Pancreas (tissue), 10 donors: ENCODE measurements at regions not wholly inside any gene's neighbourhood (a gene's known extent, or its start where the extent isn't known, plus 50 kb on each side); places are given as distances from the start of the nearest gene placed in this dataset.

Source experiments
- ATAC-seq, 4 donors: fragments of 200-7000 bp; cut with Tn5 transposase; one replicate each; pipeline versions ENCODE4 v1.8.0 to v1.9.1; 2020; ENCODE audit warnings: mild to moderate bottlenecking in 4 of 4, moderate library complexity in 4 of 4
- DNase-seq, 6 donors: peaks; one replicate each; pipeline ENCODE4 v3.0.0-alpha.2; 2020
- FAIRE-seq: peaks from 2 replicates; lab custom pipeline; 2012; peaks lifted over from hg19 to GRCh38; lab: Jason Lieb, UNC
- H3K27ac ChIP-seq, 4 donors: fragments of 200-600 bp; sonication (generic); 1 replicate in 3 of 4; 2 replicates in 1 of 4; pipeline versions ENCODE4 v1.5.0 to v1.8.0; 2020
- H3K27me3 ChIP-seq, 4 donors: fragments of 200-600 bp; one replicate each; pipeline ENCODE4 v1.8.0; 2021
- H3K36me3 ChIP-seq, 3 donors: fragments of 200-600 bp; sonication (generic) in 1 of 3; one replicate each; pipeline versions ENCODE4 v1.5.0 to v1.8.0; 2020 to 2021
- H3K4me1 ChIP-seq, 3 donors: fragments of 200-600 bp; one replicate each; pipeline ENCODE4 v1.8.0; 2021
- H3K4me3 ChIP-seq, 4 donors: fragments of 200-600 bp; sonication (generic) in 2 of 4; one replicate each; pipeline versions ENCODE4 v1.5.0 to v1.8.0; 2020 to 2021
- H3K9me3 ChIP-seq, 4 donors: fragments of 200-600 bp; one replicate each; pipeline ENCODE4 v1.8.0; 2021
- CTCF ChIP-seq, 4 donors: fragments of 200-600 bp; sonication (generic) in 3 of 4; IDR thresholded peaks; one replicate each; pipeline versions ENCODE4 v1.5.0 to v1.8.0; 2021; ENCODE audit warnings: antibody characterized with exemption in 4 of 4
- WGBS, 2 donors: extraction: QIAGEN DNeasy Blood & Tissue Kit; methylation state at CpG; one replicate each; pipeline ENCODE4 v1.1.7; 2013; 5-methylcytosine and 5-hydroxymethylcytosine counted together
- intact Hi-C, 3 donors: fragments of 100-400 bp; cut with DNase I; formaldehyde crosslinking; loops; one replicate each; pipeline versions ENCODE4 v1.11.1 to v1.14.2; 2022
- donor health status: healthy with polysubstance abuse.
- donor health status: DM: no; HTN: no; CAD: no; lungs with moderate emphysema.
- donor health status: DM: no; HTN: no; CAD: no.
- donor health status: control.
- donor health status: control.
- donor health status: Bipolar disorder and iron deficiency.
- donor health status: DM: yes; HTN: yes; CAD: no.
- donor health status: DM: no; HTN: no; CAD: no.
- donor health status: DM: no; HTN: no; CAD: no.
- donor health status: DM: yes; HTN: yes; CAD: no.

GRCh38 chr2:188725746-188726360 is 248.3 kb upstream of the COL3A1 start:
- no peak for FAIRE-seq
- WGBS, 2 donors = 60 to 79% methylated on average over 3 of the region's 3 CpGs
- no peak overlapping the region for H3K4me3 ChIP-seq
- no peak overlapping the region for H3K27ac ChIP-seq
- H3K27me3 ChIP-seq = no peaks in the 10 kb centered on the region
- no peak for TF ChIP-seq CTCF (IDR thresholded peaks at IDR 0.05)
- ATAC-seq = no peak
- no peaks in the 10 kb centered on the region for H3K9me3 ChIP-seq
- H3K4me1 ChIP-seq = no peaks in the 10 kb centered on the region
- intact Hi-C loops = no loop called here
- DNase-seq = no peak
- no peaks in the 10 kb centered on the region for H3K36me3 ChIP-seq

- TF ChIP-seq CTCF (IDR thresholded peaks at IDR 0.05) = no peak
- Histone ChIP-seq H3K27me3 (no peaks in the 10 kb centered on the region), H3K9me3 (no peaks in the 10 kb centered on the region), H3K4me3 (no peak overlapping the region), H3K36me3 (no peaks in the 10 kb centered on the region), H3K4me1 (no peaks in the 10 kb centered on the region), H3K27ac (no peak overlapping the region)
- 61 to 76% methylated on average over 3 of the region's 3 CpGs for WGBS, 2 donors
- no peak for DNase-seq
- intact Hi-C loops = no loop called here
- ATAC-seq = no peak
- no peak for FAIRE-seq
These were observed 247.4 kb upstream of the COL3A1 start for GRCh38 chr2:188726626-188727247.

DNA sequence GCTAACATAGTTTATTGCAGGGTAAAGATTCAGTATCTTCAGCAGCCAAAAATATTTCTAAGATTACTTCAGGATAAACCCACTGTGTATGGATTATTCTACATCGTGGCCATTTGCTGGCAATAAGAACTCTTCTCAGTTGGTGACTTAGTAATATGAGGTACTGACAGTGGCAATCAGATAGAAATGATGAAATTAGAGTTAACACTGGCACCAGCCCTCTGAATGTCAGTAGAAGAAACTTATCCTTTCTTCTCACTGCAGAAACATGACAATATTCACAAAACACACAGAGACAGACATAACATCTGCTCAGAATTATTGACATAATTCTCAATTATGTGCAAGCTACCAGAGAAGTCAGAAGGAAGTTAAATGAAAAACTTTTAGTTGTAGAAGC is 246.3 kb upstream of the COL3A1 start:
- intact Hi-C loops = no loop called here
- Histone ChIP-seq H3K4me1 (no peaks in the 10 kb centered on the region), H3K27me3 (no peaks in the 10 kb centered on the region), H3K27ac (no peak overlapping the region), H3K9me3 (no peaks in the 10 kb centered on the region), H3K36me3 (no peaks in the 10 kb centered on the region), H3K4me3 (no peak overlapping the region)
- 41 to 54% methylated on average over 1 of the region's 1 CpG for WGBS, 2 donors
- TF ChIP-seq CTCF (IDR thresholded peaks at IDR 0.05) = no peak
- ATAC-seq (no peak), DNase-seq (no peak), FAIRE-seq (no peak)

DNA sequence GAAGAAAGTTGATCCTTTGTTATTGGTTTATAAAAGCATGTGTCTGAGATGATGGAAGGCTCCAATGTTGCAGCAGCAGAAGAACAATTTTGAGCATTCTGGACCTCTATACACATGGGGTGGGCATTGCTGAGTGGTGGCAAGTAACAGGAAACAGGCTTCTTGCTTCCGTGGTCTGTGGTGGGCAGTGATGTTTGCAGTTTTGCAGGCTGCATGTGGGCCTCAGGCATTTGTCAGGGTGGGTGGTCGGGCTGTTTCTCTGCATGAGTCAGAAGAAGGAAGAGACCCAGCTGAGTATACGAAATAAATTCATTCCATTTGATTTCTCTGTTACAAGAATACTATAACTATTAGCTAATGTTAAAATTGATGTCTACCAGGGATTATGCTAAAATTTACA is 239.5 kb upstream of the COL3A1 start:
- ATAC-seq = no peak
- no peak for TF ChIP-seq CTCF (IDR thresholded peaks at IDR 0.05)
- no peaks in the 10 kb centered on the region for H3K9me3 ChIP-seq
- no peak for DNase-seq
- no peak overlapping the region for H3K4me3 ChIP-seq
- intact Hi-C loops = no loop called here
- H3K36me3 ChIP-seq = no peaks in the 10 kb centered on the region
- no peaks in the 10 kb centered on the region for H3K4me1 ChIP-seq
- WGBS, 2 donors = 33 to 38% methylated on average over 3 of the region's 3 CpGs
- H3K27me3 ChIP-seq = no peaks in the 10 kb centered on the region
- H3K27ac ChIP-seq = no peak overlapping the region
- no peak for FAIRE-seq

- ATAC-seq = no peak
- Histone ChIP-seq H3K4me1 (no peaks in the 10 kb centered on the region), H3K9me3 (no peaks in the 10 kb centered on the region), H3K27me3 (no peaks in the 10 kb centered on the region), H3K4me3 (no peak overlapping the region), H3K36me3 (no peaks in the 10 kb centered on the region), H3K27ac (no peak overlapping the region)
- intact Hi-C loops = no loop called here
- no peak for TF ChIP-seq CTCF (IDR thresholded peaks at IDR 0.05)
- DNase-seq = no peak
- FAIRE-seq = no peak
These were observed 227.4 kb upstream of the COL3A1 start for GRCh38 chr2:188746727-188747126.
